Panc1 (cell line): ENCODE measurements at regions not wholly inside any gene's neighbourhood (a gene's known extent, or its start where the extent isn't known, plus 50 kb on each side); places are given as distances from the start of the nearest gene placed in this dataset.

Experiments used
- CTCF ChIP-seq: fragments of 450-650 bp; IDR thresholded peaks from 2 replicates; pipeline ENCODE4 v1.5.1; 2017; ENCODE audit warnings: mild to moderate bottlenecking
- SIN3A ChIP-seq: IDR thresholded peaks from 2 replicates; pipeline ENCODE4 v1.6.1; 2012; ENCODE audit warnings: low read depth, mild to moderate bottlenecking, low read length, moderate library complexity, borderline replicate concordance; ENCODE audit not compliant: insufficient read depth

GRCh38 chr1:60225486-60225885 lies 151.9 kb upstream of the C1orf87 start:
- TF ChIP-seq CTCF (no peak), SIN3A (no peak)
